Neural cell (in vitro differentiated cells): ENCODE measurements at regions not wholly inside any gene's neighbourhood (a gene's known extent, or its start where the extent isn't known, plus 50 kb on each side); places are given as distances from the start of the nearest gene placed in this dataset.

Experiments used
- EP300 ChIP-seq: fragments of 450-650 bp; conservative IDR thresholded peaks from 2 replicates; pipeline ENCODE4 v1.6.1; 2014; ENCODE audit warnings: antibody characterized with exemption, mild to moderate bottlenecking, moderate library complexity; ENCODE audit not compliant: poor library complexity, severe bottlenecking
- EZH2 ChIP-seq: fragments of 200-600, 300-800 bp; shearing (Covaris generic), sonication (generic); IDR thresholded peaks from 2 replicates; pipeline ENCODE4 v1.6.1; 2014; ENCODE audit warnings: antibody characterized with exemption, low read length, borderline replicate concordance, mild to moderate bottlenecking; ENCODE audit not compliant: insufficient read depth, poor library complexity, severe bottlenecking
- POLR2AphosphoS5 ChIP-seq: IDR thresholded peaks from 2 replicates; pipeline ENCODE4 v1.6.1; 2012
- SMC3 ChIP-seq: fragments of 450-650 bp; conservative IDR thresholded peaks from 2 replicates; pipeline ENCODE4 v1.6.1; 2014; ENCODE audit warnings: antibody characterized with exemption, mild to moderate bottlenecking, moderate library complexity; ENCODE audit not compliant: poor library complexity
- TF ChIP-seq, protein P1 (sequence below): fragments of 450-650 bp; IDR thresholded peaks from 2 replicates; pipeline ENCODE4 v1.5.1; 2014; ENCODE audit warnings: antibody characterized with exemption, mild to moderate bottlenecking, moderate library complexity; ENCODE audit not compliant: poor library complexity, severe bottlenecking
- TF ChIP-seq, protein P2 (sequence below): IDR thresholded peaks from 2 replicates; pipeline ENCODE4 v1.6.1; 2012; ENCODE audit warnings: borderline replicate concordance

DNA sequence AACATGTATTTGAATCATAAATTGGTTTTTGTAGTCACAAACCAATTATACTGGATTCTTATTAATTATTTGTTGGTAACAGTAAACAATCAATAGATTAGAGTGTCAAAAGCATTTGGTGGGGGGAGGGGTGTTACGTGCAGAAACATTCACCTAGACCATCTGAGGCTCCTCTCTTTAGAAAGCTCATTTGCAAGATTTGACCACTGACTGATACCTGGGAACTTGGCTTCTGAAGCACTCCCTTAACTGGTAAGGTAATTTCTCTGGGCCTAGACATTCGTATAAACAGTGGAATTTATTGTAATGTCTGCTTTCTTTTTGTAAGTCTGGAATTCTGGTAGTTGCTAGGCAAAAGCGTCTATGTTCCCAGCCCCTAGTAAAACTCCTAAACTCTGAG, 243.8 kb upstream of the GBE1 start:
- TF ChIP-seq, protein P1, sequence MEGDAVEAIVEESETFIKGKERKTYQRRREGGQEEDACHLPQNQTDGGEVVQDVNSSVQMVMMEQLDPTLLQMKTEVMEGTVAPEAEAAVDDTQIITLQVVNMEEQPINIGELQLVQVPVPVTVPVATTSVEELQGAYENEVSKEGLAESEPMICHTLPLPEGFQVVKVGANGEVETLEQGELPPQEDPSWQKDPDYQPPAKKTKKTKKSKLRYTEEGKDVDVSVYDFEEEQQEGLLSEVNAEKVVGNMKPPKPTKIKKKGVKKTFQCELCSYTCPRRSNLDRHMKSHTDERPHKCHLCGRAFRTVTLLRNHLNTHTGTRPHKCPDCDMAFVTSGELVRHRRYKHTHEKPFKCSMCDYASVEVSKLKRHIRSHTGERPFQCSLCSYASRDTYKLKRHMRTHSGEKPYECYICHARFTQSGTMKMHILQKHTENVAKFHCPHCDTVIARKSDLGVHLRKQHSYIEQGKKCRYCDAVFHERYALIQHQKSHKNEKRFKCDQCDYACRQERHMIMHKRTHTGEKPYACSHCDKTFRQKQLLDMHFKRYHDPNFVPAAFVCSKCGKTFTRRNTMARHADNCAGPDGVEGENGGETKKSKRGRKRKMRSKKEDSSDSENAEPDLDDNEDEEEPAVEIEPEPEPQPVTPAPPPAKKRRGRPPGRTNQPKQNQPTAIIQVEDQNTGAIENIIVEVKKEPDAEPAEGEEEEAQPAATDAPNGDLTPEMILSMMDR: no peak
- TF ChIP-seq SMC3 (no peak), EZH2 (no peak), POLR2AphosphoS5 (no peak), EP300 (no peak)
- TF ChIP-seq, protein P2, sequence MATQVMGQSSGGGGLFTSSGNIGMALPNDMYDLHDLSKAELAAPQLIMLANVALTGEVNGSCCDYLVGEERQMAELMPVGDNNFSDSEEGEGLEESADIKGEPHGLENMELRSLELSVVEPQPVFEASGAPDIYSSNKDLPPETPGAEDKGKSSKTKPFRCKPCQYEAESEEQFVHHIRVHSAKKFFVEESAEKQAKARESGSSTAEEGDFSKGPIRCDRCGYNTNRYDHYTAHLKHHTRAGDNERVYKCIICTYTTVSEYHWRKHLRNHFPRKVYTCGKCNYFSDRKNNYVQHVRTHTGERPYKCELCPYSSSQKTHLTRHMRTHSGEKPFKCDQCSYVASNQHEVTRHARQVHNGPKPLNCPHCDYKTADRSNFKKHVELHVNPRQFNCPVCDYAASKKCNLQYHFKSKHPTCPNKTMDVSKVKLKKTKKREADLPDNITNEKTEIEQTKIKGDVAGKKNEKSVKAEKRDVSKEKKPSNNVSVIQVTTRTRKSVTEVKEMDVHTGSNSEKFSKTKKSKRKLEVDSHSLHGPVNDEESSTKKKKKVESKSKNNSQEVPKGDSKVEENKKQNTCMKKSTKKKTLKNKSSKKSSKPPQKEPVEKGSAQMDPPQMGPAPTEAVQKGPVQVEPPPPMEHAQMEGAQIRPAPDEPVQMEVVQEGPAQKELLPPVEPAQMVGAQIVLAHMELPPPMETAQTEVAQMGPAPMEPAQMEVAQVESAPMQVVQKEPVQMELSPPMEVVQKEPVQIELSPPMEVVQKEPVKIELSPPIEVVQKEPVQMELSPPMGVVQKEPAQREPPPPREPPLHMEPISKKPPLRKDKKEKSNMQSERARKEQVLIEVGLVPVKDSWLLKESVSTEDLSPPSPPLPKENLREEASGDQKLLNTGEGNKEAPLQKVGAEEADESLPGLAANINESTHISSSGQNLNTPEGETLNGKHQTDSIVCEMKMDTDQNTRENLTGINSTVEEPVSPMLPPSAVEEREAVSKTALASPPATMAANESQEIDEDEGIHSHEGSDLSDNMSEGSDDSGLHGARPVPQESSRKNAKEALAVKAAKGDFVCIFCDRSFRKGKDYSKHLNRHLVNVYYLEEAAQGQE: no peak
